ENCODE measurements at regions not wholly inside any gene's neighbourhood (a gene's known extent, or its start where the extent isn't known, plus 50 kb on each side); places are given as distances from the start of the nearest gene placed in this dataset.
A peak's percentile ranks its signal among the peaks of the same experiment; 100 is the strongest.

DNA sequence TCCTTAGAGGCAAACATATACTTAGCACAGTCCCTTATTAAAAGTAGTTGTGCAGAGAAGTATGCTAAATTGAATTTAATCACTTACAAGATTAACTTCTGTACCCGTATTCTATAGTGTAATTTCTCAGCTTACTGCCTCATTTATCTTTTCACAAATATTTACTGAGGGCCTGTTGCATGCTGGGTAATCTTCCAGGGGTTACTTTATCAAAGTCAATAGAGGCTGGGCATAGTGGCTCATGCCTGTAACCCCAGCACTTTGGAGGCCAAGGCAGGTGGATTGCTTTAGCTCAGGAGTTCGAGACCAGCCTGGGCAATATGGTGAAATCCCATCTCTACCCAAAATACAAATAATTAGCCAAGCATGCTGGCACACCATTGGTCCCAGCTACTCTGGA is 111.7 kb upstream of the RAB27B start:
- H3K27ac ChIP-seq (ENCODE audit: low read depth in 1 of 2, low read length in 1 of 2): no peak overlapping the region
- TF ChIP-seq, protein P1, sequence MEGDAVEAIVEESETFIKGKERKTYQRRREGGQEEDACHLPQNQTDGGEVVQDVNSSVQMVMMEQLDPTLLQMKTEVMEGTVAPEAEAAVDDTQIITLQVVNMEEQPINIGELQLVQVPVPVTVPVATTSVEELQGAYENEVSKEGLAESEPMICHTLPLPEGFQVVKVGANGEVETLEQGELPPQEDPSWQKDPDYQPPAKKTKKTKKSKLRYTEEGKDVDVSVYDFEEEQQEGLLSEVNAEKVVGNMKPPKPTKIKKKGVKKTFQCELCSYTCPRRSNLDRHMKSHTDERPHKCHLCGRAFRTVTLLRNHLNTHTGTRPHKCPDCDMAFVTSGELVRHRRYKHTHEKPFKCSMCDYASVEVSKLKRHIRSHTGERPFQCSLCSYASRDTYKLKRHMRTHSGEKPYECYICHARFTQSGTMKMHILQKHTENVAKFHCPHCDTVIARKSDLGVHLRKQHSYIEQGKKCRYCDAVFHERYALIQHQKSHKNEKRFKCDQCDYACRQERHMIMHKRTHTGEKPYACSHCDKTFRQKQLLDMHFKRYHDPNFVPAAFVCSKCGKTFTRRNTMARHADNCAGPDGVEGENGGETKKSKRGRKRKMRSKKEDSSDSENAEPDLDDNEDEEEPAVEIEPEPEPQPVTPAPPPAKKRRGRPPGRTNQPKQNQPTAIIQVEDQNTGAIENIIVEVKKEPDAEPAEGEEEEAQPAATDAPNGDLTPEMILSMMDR (IDR thresholded peaks at IDR 0.05; ENCODE audit: control extremely low read depth, extremely low read depth): no peak

DNA sequence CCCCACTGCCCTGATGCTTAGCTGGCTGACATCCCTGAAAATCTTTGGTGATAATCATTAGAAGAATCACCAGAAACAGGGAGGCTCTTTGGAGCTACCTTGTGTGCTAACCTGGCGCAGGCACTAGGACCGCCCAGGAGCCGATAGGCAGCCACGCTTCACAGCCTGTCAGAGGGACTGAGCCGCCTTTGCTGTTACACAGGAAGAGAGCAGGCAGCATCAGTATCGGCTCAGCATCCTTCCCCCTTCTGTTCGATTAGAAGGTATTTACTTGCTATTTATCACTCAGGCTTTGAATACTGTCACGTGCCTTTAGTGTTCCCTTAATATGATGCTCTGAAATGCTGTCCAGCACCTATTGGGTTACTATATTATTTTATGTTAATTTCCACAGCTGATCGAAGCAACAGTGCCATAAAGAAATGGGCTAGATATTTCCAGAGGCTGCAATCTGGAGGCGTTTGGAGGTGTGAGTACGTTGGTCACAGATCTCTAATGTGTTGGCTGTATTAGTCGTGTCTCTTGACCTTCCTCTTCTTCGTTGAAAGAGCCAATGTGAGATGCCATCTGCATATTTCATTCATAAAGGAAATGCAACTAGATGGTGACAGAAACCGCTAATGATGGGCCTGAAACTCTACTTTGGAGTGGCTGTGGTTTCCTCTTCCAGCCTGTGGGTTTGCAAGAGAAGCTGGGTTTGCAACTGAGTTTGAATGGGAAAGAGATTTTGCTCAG is 110.4 kb upstream of the RAB27B start:
- TF ChIP-seq, protein P1 (IDR thresholded peaks at IDR 0.05; ENCODE audit: control extremely low read depth, extremely low read depth): no peak
- Histone ChIP-seq H3K9ac (ENCODE audit: insufficient read depth in 1 of 2, low read length in 2 of 2) (peak overlapping the region in 1 of 2 donors; percentile 80), H3K4me1 (ENCODE audit: control insufficient read depth in 5 of 5, insufficient read depth in 5 of 5, low read length in 5 of 5) (peaks cover 0 to 13% (median 0%) of the 10 kb centered on the region in 5 donors), H3K36me3 (ENCODE audit: control insufficient read depth in 4 of 4, insufficient read depth in 4 of 4, low read length in 4 of 4) (no peaks in the 10 kb centered on the region), H3K27ac (ENCODE audit: low read depth in 1 of 2, low read length in 1 of 2) (no peak overlapping the region), H3K4me3 (no peak overlapping the region), H3K9me3 (ENCODE audit: control insufficient read depth in 4 of 4, insufficient read depth in 3 of 4, low read length in 3 of 4) (peaks cover 0 to 2% (median 0%) of the 10 kb centered on the region in 4 donors), H3K27me3 (ENCODE audit: control insufficient read depth in 3 of 3, insufficient read depth in 3 of 3, low read length in 2 of 3) (no peaks in the 10 kb centered on the region)
- DNase-seq: peak; percentile 35 to 66 (median 62)
- ATAC-seq (ENCODE audit: insufficient read depth, low FRiP score): no peak
- WGBS, 2 donors: 6 to 23% methylated on average over 14 of the region's 14 CpGs

More for the DNA sequence above, 111.7 kb upstream of the RAB27B start:
- Histone ChIP-seq H3K27me3 (ENCODE audit: control insufficient read depth in 3 of 3, insufficient read depth in 3 of 3, low read length in 2 of 3) (no peaks in the 10 kb centered on the region), H3K9ac (ENCODE audit: insufficient read depth in 1 of 2, low read length in 2 of 2) (no peak overlapping the region), H3K9me3 (ENCODE audit: control insufficient read depth in 4 of 4, insufficient read depth in 3 of 4, low read length in 3 of 4) (peaks cover 0 to 2% (median 0%) of the 10 kb centered on the region in 4 donors), H3K4me3 (no peak overlapping the region), H3K36me3 (ENCODE audit: control insufficient read depth in 4 of 4, insufficient read depth in 4 of 4, low read length in 4 of 4) (no peaks in the 10 kb centered on the region), H3K4me1 (ENCODE audit: control insufficient read depth in 5 of 5, insufficient read depth in 5 of 5, low read length in 5 of 5) (peaks cover 0 to 13% (median 0%) of the 10 kb centered on the region in 5 donors)
- 76 to 83% methylated on average over 2 of the region's 2 CpGs for WGBS, 2 donors
- ATAC-seq (ENCODE audit: insufficient read depth, low FRiP score) (no peak), DNase-seq (no peak)

DNA sequence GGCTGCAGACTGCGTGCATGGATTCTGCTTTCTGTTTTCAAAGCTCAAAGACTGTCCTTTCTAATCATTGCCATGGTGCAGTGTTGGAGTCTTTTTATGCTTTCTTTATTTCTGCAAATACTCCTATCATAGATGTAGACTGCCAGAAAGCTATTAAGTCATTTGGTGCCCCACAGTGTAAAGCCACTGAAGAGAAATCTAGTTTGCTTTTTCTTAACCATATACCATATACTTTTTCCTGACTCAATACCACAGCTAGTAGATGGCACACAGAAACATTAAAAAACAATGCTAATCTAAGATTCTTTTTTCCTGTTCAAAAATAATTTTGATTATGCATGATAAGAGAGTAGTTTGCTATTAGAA is 109.9 kb upstream of the RAB27B start:
- no peak for DNase-seq
- no peak overlapping the region for H3K4me3 ChIP-seq
- 17 to 46% methylated on average over 1 of the region's 1 CpG for WGBS, 2 donors

More for the DNA sequence above, 109.9 kb upstream of the RAB27B start:
- no peak overlapping the region for H3K27ac ChIP-seq (ENCODE audit: low read depth in 1 of 2, low read length in 1 of 2)
- peaks cover 0 to 2% (median 0%) of the 10 kb centered on the region in 4 donors for H3K9me3 ChIP-seq (ENCODE audit: control insufficient read depth in 4 of 4, insufficient read depth in 3 of 4, low read length in 3 of 4)
- ATAC-seq (ENCODE audit: insufficient read depth, low FRiP score): no peak
- H3K4me1 ChIP-seq (ENCODE audit: control insufficient read depth in 5 of 5, insufficient read depth in 5 of 5, low read length in 5 of 5): peaks cover 0 to 13% (median 0%) of the 10 kb centered on the region in 5 donors
- TF ChIP-seq, protein P1 (IDR thresholded peaks at IDR 0.05; ENCODE audit: control extremely low read depth, extremely low read depth): no peak
- no peaks in the 10 kb centered on the region for H3K36me3 ChIP-seq (ENCODE audit: control insufficient read depth in 4 of 4, insufficient read depth in 4 of 4, low read length in 4 of 4)
- H3K27me3 ChIP-seq (ENCODE audit: control insufficient read depth in 3 of 3, insufficient read depth in 3 of 3, low read length in 2 of 3): no peaks in the 10 kb centered on the region
- peak overlapping the region in 1 of 2 donors; percentile 80 for H3K9ac ChIP-seq (ENCODE audit: insufficient read depth in 1 of 2, low read length in 2 of 2)
